ENCODE measurements at regions not wholly inside any gene's neighbourhood (a gene's known extent, or its start where the extent isn't known, plus 50 kb on each side); places are given as distances from the start of the nearest gene placed in this dataset.

- TF ChIP-seq POLR2A (IDR thresholded peaks at IDR 0.05; ENCODE audit: low read depth, low read length) (no peak), TAF1 (IDR thresholded peaks at IDR 0.05; ENCODE audit: borderline replicate concordance, low read depth, low read length) (no peak)
Observed at GRCh38 chr14:81767266-81767995, 233.8 kb upstream of the SEL1L start.
